ENCODE measurements at regions not wholly inside any gene's neighbourhood (a gene's known extent, or its start where the extent isn't known, plus 50 kb on each side); places are given as distances from the start of the nearest gene placed in this dataset.

- BruUV-seq (replicated peaks) = no TSS peak
- Histone ChIP-seq H3K27ac (ENCODE audit: extremely low read depth, low read depth, low read length) (no peak overlapping the region), H3K4me3 (no peak overlapping the region), H3K9me1 (ENCODE audit: control insufficient read depth, insufficient read depth, low read length) (no peaks in the 10 kb centered on the region), H3K36me3 (ENCODE audit: control insufficient read depth, insufficient read depth, low read length) (no peaks in the 10 kb centered on the region), H3K9me3 (replicated peaks; ENCODE audit: control insufficient read depth, insufficient read depth, low read depth, low read length) (no peaks in the 10 kb centered on the region), H2AFZ (ENCODE audit: low read depth, low read length) (no peak overlapping the region), H3K79me2 (ENCODE audit: control insufficient read depth, insufficient read depth, low read length) (no peaks in the 10 kb centered on the region), H3K4me1 (replicated peaks in 1 of 2; ENCODE audit: control insufficient read depth in 2 of 2, insufficient read depth in 2 of 2, low read length in 2 of 2) (no peaks in the 10 kb centered on the region), H3K9ac (ENCODE audit: insufficient read depth in 1 of 2, low read depth in 2 of 2, low read length in 2 of 2) (no peak overlapping the region), H4K20me1 (replicated peaks; ENCODE audit: control insufficient read depth, insufficient read depth, low read length) (no peaks in the 10 kb centered on the region), H3K4me2 (ENCODE audit: insufficient read depth, low read length) (no peak overlapping the region), H3K27me3 (ENCODE audit: control insufficient read depth in 2 of 2, insufficient read depth in 2 of 2, low read length in 2 of 2) (no peaks in the 10 kb centered on the region)
- DNase-seq (ENCODE audit: extremely low read depth in 1 of 4, low spot score in 3 of 4) (no peak), ATAC-seq (no peak), FAIRE-seq (no peak)
- CTCF ChIA-PET (ENCODE audit: low intra/inter-chr PET ratio) = no interaction called here
- WGBS (ENCODE audit: insufficient coverage, low coverage, missing lambda C conversion rate) = 3% methylated on average over 3 of the region's 4 CpGs
- no peak for TF ChIP-seq NEUROD1 (IDR thresholded peaks at IDR 0.05; ENCODE audit: borderline replicate concordance, low read depth, low read length, partially characterized antibody)
- no peak for TF ChIP-seq CREM (IDR thresholded peaks at IDR 0.05; ENCODE audit: low read depth)
- no peak for TF ChIP-seq ARNT (IDR thresholded peaks at IDR 0.05)
- no peak for TF ChIP-seq TSC22D4 (tag; IDR thresholded peaks at IDR 0.05)
- no peak for TF ChIP-seq MCM3 (IDR thresholded peaks at IDR 0.05)
- no peak for TF ChIP-seq ZNF79 (CRISPR knock-in tag; IDR thresholded peaks at IDR 0.05; ENCODE audit: low read depth)
- no peak for TF ChIP-seq ZNF12 (CRISPR knock-in tag; IDR thresholded peaks at IDR 0.05)
- no peak for TF ChIP-seq SAFB (IDR thresholded peaks at IDR 0.05; ENCODE audit: borderline replicate concordance, low read depth, low read length)
- in situ Hi-C loops (cut with MboI) (no loop called here), intact Hi-C loops (cut with micrococcal nuclease) (no loop called here)
- POLR2A ChIA-PET = no interaction called here
Measured at GRCh38 chr3:117285737-117286136, 576.2 kb downstream of the TUSC7 start.

DNA sequence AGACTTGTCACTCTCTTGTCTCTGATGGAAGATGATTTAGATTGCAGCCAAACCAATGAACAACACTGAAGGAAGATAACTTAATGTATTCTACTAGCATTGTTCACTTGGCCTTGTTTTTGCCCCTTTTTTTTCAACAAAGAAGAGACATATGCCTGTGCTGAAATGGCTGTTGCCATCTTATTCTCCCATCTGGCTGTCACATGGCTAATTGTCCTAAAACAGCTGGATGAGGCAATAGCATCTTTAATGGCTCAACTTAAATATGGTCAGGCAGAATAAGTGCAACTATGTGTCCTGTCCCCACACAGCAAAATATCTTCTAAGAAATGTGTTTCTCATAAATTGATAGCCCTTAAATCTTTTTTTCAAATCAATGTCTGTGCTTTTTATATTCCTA is 576.9 kb downstream of the TUSC7 start:
- in situ Hi-C loops (cut with MboI) (no loop called here), intact Hi-C loops (cut with micrococcal nuclease) (no loop called here)
- no peak for ATAC-seq
- H3K9me1 ChIP-seq (ENCODE audit: control insufficient read depth, insufficient read depth, low read length) = no peaks in the 10 kb centered on the region
- H3K79me2 ChIP-seq (ENCODE audit: control insufficient read depth, insufficient read depth, low read length) = no peaks in the 10 kb centered on the region
- H4K20me1 ChIP-seq (replicated peaks; ENCODE audit: control insufficient read depth, insufficient read depth, low read length) = no peaks in the 10 kb centered on the region
- no TSS peak for BruUV-seq (replicated peaks)
- no peak overlapping the region for H3K9ac ChIP-seq (ENCODE audit: insufficient read depth in 1 of 2, low read depth in 2 of 2, low read length in 2 of 2)
- H3K4me2 ChIP-seq (ENCODE audit: insufficient read depth, low read length) = no peak overlapping the region
- no peaks in the 10 kb centered on the region for H3K27me3 ChIP-seq (ENCODE audit: control insufficient read depth in 2 of 2, insufficient read depth in 2 of 2, low read length in 2 of 2)
- no peak for DNase-seq (ENCODE audit: extremely low read depth in 1 of 4, low spot score in 3 of 4)
- ChIA-PET CTCF (ENCODE audit: low intra/inter-chr PET ratio) (no interaction called here), POLR2A (no interaction called here)
- H3K4me3 ChIP-seq = no peak overlapping the region
- H3K9me3 ChIP-seq (replicated peaks; ENCODE audit: control insufficient read depth, insufficient read depth, low read depth, low read length) = no peaks in the 10 kb centered on the region
- no peak overlapping the region for H3K27ac ChIP-seq (ENCODE audit: extremely low read depth, low read depth, low read length)
- H2AFZ ChIP-seq (ENCODE audit: low read depth, low read length) = no peak overlapping the region
- no peak for FAIRE-seq
- no peaks in the 10 kb centered on the region for H3K4me1 ChIP-seq (replicated peaks in 1 of 2; ENCODE audit: control insufficient read depth in 2 of 2, insufficient read depth in 2 of 2, low read length in 2 of 2)
- H3K36me3 ChIP-seq (ENCODE audit: control insufficient read depth, insufficient read depth, low read length) = no peaks in the 10 kb centered on the region
- TF ChIP-seq, protein P1, sequence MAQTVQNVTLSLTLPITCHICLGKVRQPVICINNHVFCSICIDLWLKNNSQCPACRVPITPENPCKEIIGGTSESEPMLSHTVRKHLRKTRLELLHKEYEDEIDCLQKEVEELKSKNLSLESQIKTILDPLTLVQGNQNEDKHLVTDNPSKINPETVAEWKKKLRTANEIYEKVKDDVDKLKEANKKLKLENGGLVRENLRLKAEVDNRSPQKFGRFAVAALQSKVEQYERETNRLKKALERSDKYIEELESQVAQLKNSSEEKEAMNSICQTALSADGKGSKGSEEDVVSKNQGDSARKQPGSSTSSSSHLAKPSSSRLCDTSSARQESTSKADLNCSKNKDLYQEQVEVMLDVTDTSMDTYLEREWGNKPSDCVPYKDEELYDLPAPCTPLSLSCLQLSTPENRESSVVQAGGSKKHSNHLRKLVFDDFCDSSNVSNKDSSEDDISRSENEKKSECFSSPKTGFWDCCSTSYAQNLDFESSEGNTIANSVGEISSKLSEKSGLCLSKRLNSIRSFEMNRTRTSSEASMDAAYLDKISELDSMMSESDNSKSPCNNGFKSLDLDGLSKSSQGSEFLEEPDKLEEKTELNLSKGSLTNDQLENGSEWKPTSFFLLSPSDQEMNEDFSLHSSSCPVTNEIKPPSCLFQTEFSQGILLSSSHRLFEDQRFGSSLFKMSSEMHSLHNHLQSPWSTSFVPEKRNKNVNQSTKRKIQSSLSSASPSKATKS (CRISPR knock-in tag; IDR thresholded peaks at IDR 0.05) = no peak
- TF ChIP-seq EZH2 (IDR thresholded peaks at IDR 0.05; ENCODE audit: borderline replicate concordance, low read depth, low read length) = no peak
- TF ChIP-seq KDM2B (CRISPR knock-in tag; IDR thresholded peaks at IDR 0.05) = no peak
- TF ChIP-seq ZNF134 (CRISPR knock-in tag; conservative IDR thresholded peaks at IDR 0.05) = no peak
- no peak for TF ChIP-seq E2F6 (IDR thresholded peaks at IDR 0.05; ENCODE audit: borderline replicate concordance in 1 of 2, extremely low read depth in 1 of 2, insufficient read depth in 1 of 2, insufficient read length in 1 of 2, low read depth in 1 of 2, low read length in 1 of 2, poor library complexity in 1 of 2, severe bottlenecking in 1 of 2)
- TF ChIP-seq BRF1 (IDR thresholded peaks at IDR 0.05; ENCODE audit: borderline replicate concordance, extremely low read depth, insufficient read length) = no peak
- no peak for TF ChIP-seq ZNF175 (CRISPR knock-in tag; IDR thresholded peaks at IDR 0.05; ENCODE audit: low read depth)
- no peak for TF ChIP-seq U2AF2 (optimal IDR thresholded peaks at IDR 0.05; ENCODE audit: low read depth, low read length)
- TF ChIP-seq ARID1B (IDR thresholded peaks at IDR 0.05) = no peak

Measured in K562 (cell line).